ENCODE measurements at regions not wholly inside any gene's neighbourhood (a gene's known extent, or its start where the extent isn't known, plus 50 kb on each side); places are given as distances from the start of the nearest gene placed in this dataset.

GRCh38 chr2:77838441-77838840 lies 316.3 kb upstream of the LRRTM4 start:
- TF ChIP-seq CTCF (IDR thresholded peaks at IDR 0.05): no peak
- no peak for TF ChIP-seq ATF3 (CRISPR knock-in tag; conservative IDR thresholded peaks at IDR 0.05)
- TF ChIP-seq ZNF281 (CRISPR knock-in tag; IDR thresholded peaks at IDR 0.05): no peak
- TF ChIP-seq MAX (CRISPR knock-in tag; IDR thresholded peaks at IDR 0.05): no peak
